Left forelimb (tissue), 1 donor: ENCODE measurements at regions not wholly inside any gene's neighbourhood (a gene's known extent, or its start where the extent isn't known, plus 50 kb on each side); places are given as distances from the start of the nearest gene placed in this dataset.

Experiments
- DNase-seq: peaks from one replicate; pipeline ENCODE4 v3.0.0-alpha.2; 2018; ENCODE audit warnings: low spot score

DNA sequence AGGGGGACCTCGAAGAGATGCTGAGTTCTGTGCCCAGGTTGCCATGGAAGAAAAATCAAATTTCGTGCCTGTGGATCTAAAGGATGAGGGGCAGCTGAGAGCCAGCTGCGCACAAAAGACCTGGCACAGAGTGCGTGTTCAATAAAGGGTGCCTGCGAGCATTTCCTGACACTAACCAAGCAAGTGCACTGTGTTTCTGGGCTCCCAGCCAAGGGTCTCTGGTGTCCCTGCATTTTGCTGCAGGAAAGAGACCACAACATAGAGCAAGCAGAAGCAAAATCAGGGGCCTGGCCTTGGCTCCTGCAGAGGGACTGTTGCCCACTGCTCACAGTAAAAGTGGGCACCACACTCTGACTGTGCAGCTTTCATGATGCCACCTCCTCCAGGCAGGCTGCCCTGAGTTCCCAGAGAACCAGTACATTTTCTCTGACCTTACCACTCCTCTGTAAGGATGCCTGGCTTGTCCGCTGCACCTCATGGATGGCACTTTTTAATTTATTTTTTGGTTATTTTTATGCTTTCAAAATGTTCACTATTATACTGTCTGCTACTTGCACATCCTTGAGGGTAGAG is 70.8 kb upstream of the GPR12 start:
- peak; percentile 25 for DNase-seq

- no peak for DNase-seq
Measured at GRCh38 chr13:26829716-26830115, 69.1 kb upstream of the GPR12 start.

- DNase-seq: no peak
Measured at GRCh38 chr13:26824581-26824980, 64.0 kb upstream of the GPR12 start.

GRCh38 chr13:26822146-26822545 is 61.6 kb upstream of the GPR12 start:
- DNase-seq: peak; percentile 36

DNA sequence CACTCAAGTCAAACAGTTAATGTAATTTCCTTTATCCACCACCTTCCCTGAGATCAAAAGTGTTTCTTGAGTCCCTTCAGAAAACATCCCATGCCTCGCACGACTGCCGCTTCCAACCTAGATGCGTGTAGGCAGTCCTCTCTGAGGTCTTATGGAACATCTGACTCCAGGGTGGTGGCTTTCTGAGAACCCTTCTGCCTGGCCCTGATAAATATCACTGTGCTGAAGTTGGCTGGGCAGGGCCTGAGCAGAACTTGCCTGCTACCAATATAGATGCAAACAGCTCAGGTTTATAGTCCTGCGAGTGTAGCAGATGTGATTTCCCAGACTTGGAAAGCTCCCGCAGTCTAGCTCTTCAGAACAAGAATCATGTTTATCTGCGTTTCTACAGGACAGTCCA is 61.1 kb upstream of the GPR12 start:
- peak; percentile 34 for DNase-seq

GRCh38 chr13:26820871-26821270 is 60.3 kb upstream of the GPR12 start:
- DNase-seq: peak; percentile 0

GRCh38 chr13:26819046-26819445 is 58.5 kb upstream of the GPR12 start:
- no peak for DNase-seq

GRCh38 chr13:26816881-26817280 is 56.3 kb upstream of the GPR12 start:
- no peak for DNase-seq

- DNase-seq: no peak
Measured at GRCh38 chr13:26813980-26814348, 53.4 kb upstream of the GPR12 start.

DNA sequence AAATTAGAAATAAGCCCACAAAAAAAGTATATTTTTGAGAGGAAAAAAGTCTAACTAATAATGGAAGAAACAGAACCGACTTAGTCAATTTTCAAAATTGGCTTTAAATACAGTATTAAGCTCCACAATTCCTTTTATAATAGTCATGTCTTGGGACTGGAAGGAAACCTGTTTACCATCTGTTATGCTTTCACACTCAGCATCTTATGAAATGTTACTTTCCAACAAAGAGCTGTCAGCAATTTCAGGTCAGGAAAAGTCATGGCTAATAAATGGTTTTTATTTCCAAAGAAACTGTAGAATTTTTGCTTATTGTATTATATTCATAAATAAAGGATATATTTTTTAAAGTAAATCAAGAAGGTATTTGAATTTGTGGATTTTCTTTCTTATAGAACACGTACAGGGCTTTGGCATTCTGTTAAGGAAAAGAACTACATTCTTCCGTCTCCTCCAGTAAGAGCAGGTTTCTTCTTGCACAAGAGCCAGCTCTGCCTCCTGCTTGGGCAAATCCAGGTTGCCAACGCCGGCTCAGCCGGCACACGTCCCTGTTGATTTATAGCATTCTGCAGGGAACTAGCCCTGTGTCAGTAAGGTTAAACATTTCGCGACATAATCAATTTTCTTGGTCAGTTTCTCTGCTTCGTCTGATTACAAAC is 52.9 kb upstream of the GPR12 start:
- no peak for DNase-seq

GRCh38 chr13:26811581-26811980 is 51.0 kb upstream of the GPR12 start:
- DNase-seq: no peak
